Aorta (tissue), 5 donors: ENCODE measurements at regions not wholly inside any gene's neighbourhood (a gene's known extent, or its start where the extent isn't known, plus 50 kb on each side); places are given as distances from the start of the nearest gene placed in this dataset.

Source experiments
- ATAC-seq: fragments of 200-7000 bp; cut with Tn5 transposase; one replicate; pipeline ENCODE4 v1.9.1; 2022; ENCODE audit warnings: moderate library complexity; ENCODE audit not compliant: low FRiP score
- DNase-seq, 2 donors: peaks; one replicate each; pipeline ENCODE4 v3.0.0-alpha.2; 2020
- H3K27ac ChIP-seq, 2 donors: one replicate each; pipeline ENCODE4 v1.5.1; 2013; ENCODE audit warnings: low read length in 2 of 2, mild to moderate bottlenecking in 2 of 2, moderate library complexity in 2 of 2, control low read depth in 1 of 2, inconsistent platforms in 1 of 2, low read depth in 1 of 2
- H3K27me3 ChIP-seq, 2 donors: one replicate each; pipeline ENCODE4 v1.6.1; 2013; ENCODE audit warnings: control low read depth in 1 of 2, low read length in 1 of 2, mild to moderate bottlenecking in 1 of 2, moderate library complexity in 1 of 2; ENCODE audit not compliant: insufficient read depth in 2 of 2, control insufficient read depth in 1 of 2
- H3K36me3 ChIP-seq, 2 donors: one replicate each; pipeline ENCODE4 v1.6.1; 2013; ENCODE audit warnings: control low read depth in 1 of 2, low read length in 1 of 2, mild to moderate bottlenecking in 1 of 2; ENCODE audit not compliant: insufficient read depth in 2 of 2, control insufficient read depth in 1 of 2
- H3K4me1 ChIP-seq, 2 donors: one replicate each; pipeline ENCODE4 v1.6.1; 2013; ENCODE audit warnings: low read length in 2 of 2, control low read depth in 1 of 2, mild to moderate bottlenecking in 1 of 2, moderate library complexity in 1 of 2; ENCODE audit not compliant: insufficient read depth in 2 of 2, control insufficient read depth in 1 of 2
- H3K4me3 ChIP-seq, 2 donors: one replicate each; pipeline ENCODE4 v1.5.1; 2013; ENCODE audit warnings: low read length in 2 of 2, control low read depth in 1 of 2, mild to moderate bottlenecking in 1 of 2
- H3K9me3 ChIP-seq: one replicate; pipeline ENCODE4 v1.6.1; 2013; ENCODE audit warnings: mild to moderate bottlenecking, low read length; ENCODE audit not compliant: control insufficient read depth
- WGBS, 2 donors: extraction: QIAGEN DNeasy Blood & Tissue Kit; methylation state at CpG; one replicate each; pipeline ENCODE4 v1.1.7; 2013; 5-methylcytosine and 5-hydroxymethylcytosine counted together
- intact Hi-C, 2 donors: fragments of 100-400 bp; cut with DNase I; formaldehyde crosslinking; loops; one replicate each; pipeline versions ENCODE4 v1.14.2 to v1.15.0; 2022
- donor health status: healthy with polysubstance abuse.
- donor health status: Bipolar disorder and iron deficiency.
- donor health status: DM: no; HTN: no; CAD: no.
- donor health status: DM: no; HTN: no; CAD: no.
- donor health status: DM: yes; HTN: yes; CAD: no.

- WGBS, 2 donors = 50 to 66% methylated on average over 4 of the region's 4 CpGs
- Histone ChIP-seq H3K4me1 (no peaks in the 10 kb centered on the region), H3K27me3 (no peaks in the 10 kb centered on the region), H3K4me3 (no peak overlapping the region), H3K27ac (no peak overlapping the region), H3K9me3 (peaks cover 1% of the 10 kb centered on the region), H3K36me3 (no peaks in the 10 kb centered on the region)
- no peak for DNase-seq
- intact Hi-C loops = no loop called here
- ATAC-seq = no peak
These were observed 148.2 kb upstream of the HS3ST2 start for GRCh38 chr16:22665803-22666202.

GRCh38 chr16:22668318-22668717 is 145.6 kb upstream of the HS3ST2 start:
- Histone ChIP-seq H3K27ac (no peak overlapping the region), H3K36me3 (no peaks in the 10 kb centered on the region), H3K4me3 (no peak overlapping the region), H3K4me1 (no peaks in the 10 kb centered on the region), H3K27me3 (no peaks in the 10 kb centered on the region), H3K9me3 (no peaks in the 10 kb centered on the region)
- WGBS, 2 donors = 83 to 89% methylated on average over 3 of the region's 3 CpGs
- intact Hi-C loops = no loop called here
- ATAC-seq (no peak), DNase-seq (no peak)

- WGBS, 2 donors = 92 to 94% methylated on average over 8 of the region's 8 CpGs
- H3K27me3 ChIP-seq = no peaks in the 10 kb centered on the region
These were observed 143.9 kb upstream of the HS3ST2 start for GRCh38 chr16:22670044-22670536.

GRCh38 chr16:22670551-22671041 is 143.4 kb upstream of the HS3ST2 start:
- intact Hi-C loops = loop anchor here in 1 of 2 donors (10.0 kb wide), 1 partner anchor 1506 kb away; no protein-coding TSS in a partner anchor
- H3K27me3 ChIP-seq = no peaks in the 10 kb centered on the region
- no peaks in the 10 kb centered on the region for H3K36me3 ChIP-seq
- no peaks in the 10 kb centered on the region for H3K9me3 ChIP-seq
- H3K4me1 ChIP-seq = no peaks in the 10 kb centered on the region
- no peak overlapping the region for H3K4me3 ChIP-seq
- ATAC-seq (no peak), DNase-seq (no peak)
- 24 to 25% methylated on average over 7 of the region's 7 CpGs for WGBS, 2 donors
- H3K27ac ChIP-seq = no peak overlapping the region

More at GRCh38 chr16:22670044-22670536, 143.9 kb upstream of the HS3ST2 start:
- DNase-seq (no peak), ATAC-seq (no peak)
- Histone ChIP-seq H3K27ac (no peak overlapping the region), H3K36me3 (no peaks in the 10 kb centered on the region), H3K9me3 (no peaks in the 10 kb centered on the region), H3K4me1 (no peaks in the 10 kb centered on the region), H3K4me3 (no peak overlapping the region)
- intact Hi-C loops = loop anchor here in 1 of 2 donors (10.0 kb wide), 1 partner anchor 1505 kb away; no protein-coding TSS in a partner anchor

- Histone ChIP-seq H3K9me3 (no peaks in the 10 kb centered on the region), H3K4me1 (no peaks in the 10 kb centered on the region), H3K27ac (no peak overlapping the region), H3K4me3 (no peak overlapping the region), H3K27me3 (no peaks in the 10 kb centered on the region), H3K36me3 (no peaks in the 10 kb centered on the region)
- ATAC-seq = no peak
- no peak for DNase-seq
- WGBS, 2 donors = 74 to 75% methylated on average over 4 of the region's 4 CpGs
- intact Hi-C loops = loop anchor here in 1 of 2 donors (10.0 kb wide), 1 partner anchor 1507 kb away; no protein-coding TSS in a partner anchor
These were observed 142.5 kb upstream of the HS3ST2 start for GRCh38 chr16:22671301-22672076.

- WGBS, 2 donors = 60 to 61% methylated on average over 3 of the region's 3 CpGs
- Histone ChIP-seq H3K27ac (no peak overlapping the region), H3K36me3 (no peaks in the 10 kb centered on the region), H3K9me3 (no peaks in the 10 kb centered on the region), H3K4me3 (no peak overlapping the region), H3K4me1 (no peaks in the 10 kb centered on the region), H3K27me3 (no peaks in the 10 kb centered on the region)
- intact Hi-C loops = loop anchor here in 1 of 2 donors (10.0 kb wide), 1 partner anchor 1508 kb away; no protein-coding TSS in a partner anchor
- DNase-seq = no peak
- ATAC-seq = no peak
These were observed 141.1 kb upstream of the HS3ST2 start for GRCh38 chr16:22672830-22673210.

- Histone ChIP-seq H3K4me1 (no peaks in the 10 kb centered on the region), H3K27me3 (no peaks in the 10 kb centered on the region), H3K36me3 (no peaks in the 10 kb centered on the region), H3K27ac (no peak overlapping the region), H3K9me3 (no peaks in the 10 kb centered on the region), H3K4me3 (no peak overlapping the region)
- ATAC-seq = no peak
- WGBS, 2 donors = 59 to 61% methylated on average over 2 of the region's 2 CpGs
- intact Hi-C loops = loop anchor here in 1 of 2 donors (10.0 kb wide), 1 partner anchor 1509 kb away; no protein-coding TSS in a partner anchor
- DNase-seq = no peak
These were observed 140.5 kb upstream of the HS3ST2 start for GRCh38 chr16:22673421-22673831.

- Histone ChIP-seq H3K9me3 (no peaks in the 10 kb centered on the region), H3K27ac (no peak overlapping the region), H3K27me3 (no peaks in the 10 kb centered on the region), H3K4me3 (no peak overlapping the region), H3K4me1 (no peaks in the 10 kb centered on the region), H3K36me3 (no peaks in the 10 kb centered on the region)
- intact Hi-C loops = loop anchor here in 1 of 2 donors (10.0 kb wide), 1 partner anchor 1510 kb away; no protein-coding TSS in a partner anchor
- DNase-seq = no peak
- 91% methylated on average over 3 of the region's 3 CpGs for WGBS, 2 donors
- no peak for ATAC-seq
These were observed 139.2 kb upstream of the HS3ST2 start for GRCh38 chr16:22674832-22675191.
